SK-N-SH (cell line): ENCODE measurements at regions not wholly inside any gene's neighbourhood (a gene's known extent, or its start where the extent isn't known, plus 50 kb on each side); places are given as distances from the start of the nearest gene placed in this dataset.
"Not testable (repeated sequence)": the region's sequence is repeated elsewhere in the genome, so short reads cannot be mapped to it uniquely, and the experiment has no call there.

Experiments used
- CTCF ChIA-PET: fragments of 300-600, 350-600 bp; formaldehyde crosslinking; extraction: SDS; loops from one replicate; lab custom pipeline; 2021; lab: Yijun Ruan, JAX
- POLR2A ChIA-PET: fragments of 350-600 bp; sonication (Branson Sonifier 250); formaldehyde crosslinking; extraction: SDS; loops from one replicate; lab custom pipeline; 2020; ENCODE audit warnings: antibody characterized with exemption, inconsistent platforms; lab: Yijun Ruan, JAX
- DNase-seq: peaks from one replicate; pipeline ENCODE4 v3.0.0; 2012
- H2AFZ ChIP-seq: fragments of 200-600 bp; sonication (generic); 2 replicates; pipeline ENCODE4 v1.8.1; 2016; ENCODE audit warnings: antibody characterized with exemption, mild to moderate bottlenecking, low read depth
- H3F3A ChIP-seq: fragments of 200-600 bp; sonication (generic); replicated peaks from 2 replicates; pipeline ENCODE3; 2016; ENCODE audit warnings: antibody characterized with exemption, mild to moderate bottlenecking; ENCODE audit not compliant: insufficient read depth
- H3K27ac ChIP-seq, 2 experiments: fragments of 200-500 bp in 1 of 2; fragments of 200-600 bp in 1 of 2; sonication (Bioruptor generic) in 1 of 2; sonication (generic), shearing (Covaris generic) in 1 of 2; 2 replicates each; pipeline versions ENCODE4 v1.5.1 to v1.6.1; 2014 to 2016; ENCODE audit warnings: low read depth in 2 of 2, inconsistent platforms in 1 of 2, low read length in 1 of 2, mild to moderate bottlenecking in 1 of 2, mixed read lengths in 1 of 2
- H3K27me3 ChIP-seq: fragments of 200-600 bp; sonication (generic), shearing (Covaris generic); 2 replicates; pipeline ENCODE4 v1.6.1; 2016; ENCODE audit warnings: mixed run types; ENCODE audit not compliant: insufficient read depth
- H3K36me3 ChIP-seq, 2 experiments: fragments of 200-500 bp in 1 of 2; fragments of 200-600 bp in 1 of 2; sonication (Bioruptor generic) in 1 of 2; sonication (generic) in 1 of 2; replicated peaks in 1 of 2; 2 replicates each; pipeline versions ENCODE3 to v1.5.1; 2014 to 2016; ENCODE audit warnings: low read length in 1 of 2, mild to moderate bottlenecking in 1 of 2; ENCODE audit not compliant: insufficient read depth in 2 of 2, control insufficient read depth in 1 of 2
- H3K4me1 ChIP-seq, 2 experiments: fragments of 200-500 bp in 1 of 2; fragments of 200-600 bp in 1 of 2; sonication (Bioruptor generic) in 1 of 2; sonication (generic), shearing (Covaris generic) in 1 of 2; 2 replicates each; pipeline versions ENCODE4 v1.5.1 to v1.6.1; 2014 to 2016; ENCODE audit warnings: low read depth in 1 of 2, low read length in 1 of 2, mixed run types in 1 of 2; ENCODE audit not compliant: insufficient read depth in 2 of 2, control insufficient read depth in 1 of 2
- H3K4me2 ChIP-seq: fragments of 200-600 bp; sonication (generic), shearing (Covaris generic); 2 replicates; pipeline ENCODE4 v1.6.1; 2017; ENCODE audit warnings: mixed run types
- H3K4me3 ChIP-seq, 2 experiments: fragments of 200-500 bp in 1 of 2; fragments of 200-600 bp in 1 of 2; sonication (Bioruptor generic) in 1 of 2; sonication (generic), shearing (Covaris generic) in 1 of 2; 2 replicates each; pipeline versions ENCODE4 v1.5.1 to v1.8.1; 2014 to 2016; ENCODE audit warnings: low read depth in 2 of 2, inconsistent platforms in 1 of 2, low read length in 1 of 2, mild to moderate bottlenecking in 1 of 2, mixed read lengths in 1 of 2, moderate library complexity in 1 of 2
- H3K79me2 ChIP-seq: fragments of 200-600 bp; sonication (generic); 2 replicates; pipeline ENCODE4 v1.8.1; 2017; ENCODE audit warnings: mild to moderate bottlenecking; ENCODE audit not compliant: insufficient read depth
- H3K9ac ChIP-seq: fragments of 200-600 bp; sonication (generic); 2 replicates; pipeline ENCODE4 v1.6.1; 2017; ENCODE audit warnings: mixed run types
- H3K9me2 ChIP-seq: fragments of 200-600 bp; sonication (generic); 2 replicates; pipeline ENCODE4 v1.6.1; 2017; ENCODE audit warnings: mixed run types
- H3K9me3 ChIP-seq: fragments of 200-600 bp; sonication (generic); 2 replicates; pipeline ENCODE4 v1.6.1; 2017; ENCODE audit warnings: mixed run types, mild to moderate bottlenecking, moderate library complexity
- H4K20me1 ChIP-seq: fragments of 200-600 bp; sonication (generic); 2 replicates; pipeline ENCODE4 v1.6.1; 2017; ENCODE audit warnings: mild to moderate bottlenecking, mixed run types; ENCODE audit not compliant: insufficient read depth
- ELF1 ChIP-seq: IDR thresholded peaks from 2 replicates; pipeline ENCODE4 v1.4.0; 2012
- EP300 ChIP-seq, 2 experiments: IDR thresholded peaks; 2 replicates each; pipeline versions ENCODE4 v1.4.0 to v1.6.1; 2012; ENCODE audit warnings: borderline replicate concordance in 1 of 2, low read depth in 1 of 2, low read length in 1 of 2
- EZH2phosphoT487 ChIP-seq: fragments of 200-600 bp; sonication (generic); IDR thresholded peaks from 2 replicates; pipeline ENCODE4 v1.6.1; 2017; ENCODE audit warnings: low read depth, mixed run types, mild to moderate bottlenecking, antibody characterized with exemption, moderate library complexity, borderline replicate concordance
- FOSL2 ChIP-seq: IDR thresholded peaks from 2 replicates; pipeline ENCODE4 v1.4.0; 2012; ENCODE audit warnings: low read depth, mild to moderate bottlenecking, moderate library complexity, borderline replicate concordance
- FOXJ3 ChIP-seq: sonication (generic); formaldehyde crosslinking; IDR thresholded peaks from 2 replicates; pipeline ENCODE4 v1.5.1; 2020; ENCODE audit warnings: mild to moderate bottlenecking, missing genetic modification reagents
- GABPA ChIP-seq: IDR thresholded peaks from 2 replicates; pipeline ENCODE4 v1.4.0; 2012; ENCODE audit warnings: low read depth, mild to moderate bottlenecking
- JUND ChIP-seq: IDR thresholded peaks from 2 replicates; pipeline ENCODE4 v1.4.0; 2012
- MXI1 ChIP-seq: IDR thresholded peaks from 2 replicates; pipeline ENCODE4 v1.6.1; 2012; ENCODE audit warnings: mild to moderate bottlenecking, low read depth, low read length, improper control_type of control experiment
- NRF1 ChIP-seq: IDR thresholded peaks from 2 replicates; pipeline ENCODE4 v1.6.1; 2012; ENCODE audit warnings: low read depth, mild to moderate bottlenecking, low read length
- POLR2AphosphoS5 ChIP-seq: IDR thresholded peaks from 2 replicates; pipeline ENCODE4 v1.6.1; 2012; ENCODE audit warnings: low read depth, low read length
- RAD21 ChIP-seq: IDR thresholded peaks from 2 replicates; pipeline ENCODE4 v1.6.1; 2012; ENCODE audit warnings: mild to moderate bottlenecking, low read length
- RCOR1 ChIP-seq: fragments of 150-350 bp; IDR thresholded peaks from 2 replicates; pipeline ENCODE4 v1.6.1; 2017; ENCODE audit warnings: antibody characterized with exemption, low read length
- RFX5 ChIP-seq: IDR thresholded peaks from 2 replicates; pipeline ENCODE4 v1.6.1; 2012; ENCODE audit warnings: mild to moderate bottlenecking, improper control_type of control experiment, low read length
- SMC3 ChIP-seq: IDR thresholded peaks from 2 replicates; pipeline ENCODE4 v1.6.1; 2012; ENCODE audit warnings: low read depth, low read length, improper control_type of control experiment
- TAF1 ChIP-seq: IDR thresholded peaks from 2 replicates; pipeline ENCODE4 v1.6.1; 2012; ENCODE audit warnings: low read depth, mild to moderate bottlenecking, low read length, moderate library complexity, borderline replicate concordance
- ZBTB33 ChIP-seq: IDR thresholded peaks from 2 replicates; pipeline ENCODE4 v1.4.0; 2012; ENCODE audit warnings: low read depth, borderline replicate concordance
- WGBS: methylation state at CpG from one replicate; pipeline ENCODE4 v1.1.6; 2017; ENCODE audit warnings: low lambda C conversion rate; 5-methylcytosine and 5-hydroxymethylcytosine counted together
- TF ChIP-seq, protein P1 (sequence below): fragments of 200-600 bp; sonication (generic); IDR thresholded peaks from 2 replicates; pipeline ENCODE4 v1.6.1; 2017; ENCODE audit warnings: antibody characterized with exemption, mild to moderate bottlenecking, moderate library complexity
- TF ChIP-seq, protein P2 (sequence below): fragments of 150-350 bp; IDR thresholded peaks from 2 replicates; pipeline ENCODE4 v1.6.1; 2017; ENCODE audit warnings: antibody characterized with exemption, low read length, low read depth, borderline replicate concordance

GRCh38 chr2:75290600-75291150 lies 91.4 kb upstream of the TACR1 start:
- TF ChIP-seq GABPA, result no peak
- TF ChIP-seq, protein P1, sequence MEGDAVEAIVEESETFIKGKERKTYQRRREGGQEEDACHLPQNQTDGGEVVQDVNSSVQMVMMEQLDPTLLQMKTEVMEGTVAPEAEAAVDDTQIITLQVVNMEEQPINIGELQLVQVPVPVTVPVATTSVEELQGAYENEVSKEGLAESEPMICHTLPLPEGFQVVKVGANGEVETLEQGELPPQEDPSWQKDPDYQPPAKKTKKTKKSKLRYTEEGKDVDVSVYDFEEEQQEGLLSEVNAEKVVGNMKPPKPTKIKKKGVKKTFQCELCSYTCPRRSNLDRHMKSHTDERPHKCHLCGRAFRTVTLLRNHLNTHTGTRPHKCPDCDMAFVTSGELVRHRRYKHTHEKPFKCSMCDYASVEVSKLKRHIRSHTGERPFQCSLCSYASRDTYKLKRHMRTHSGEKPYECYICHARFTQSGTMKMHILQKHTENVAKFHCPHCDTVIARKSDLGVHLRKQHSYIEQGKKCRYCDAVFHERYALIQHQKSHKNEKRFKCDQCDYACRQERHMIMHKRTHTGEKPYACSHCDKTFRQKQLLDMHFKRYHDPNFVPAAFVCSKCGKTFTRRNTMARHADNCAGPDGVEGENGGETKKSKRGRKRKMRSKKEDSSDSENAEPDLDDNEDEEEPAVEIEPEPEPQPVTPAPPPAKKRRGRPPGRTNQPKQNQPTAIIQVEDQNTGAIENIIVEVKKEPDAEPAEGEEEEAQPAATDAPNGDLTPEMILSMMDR, result peak; percentile 28; the same call in 1 of the 2 replicates
- TF ChIP-seq RAD21, result peak; percentile 31
- Histone ChIP-seq H3K27ac (no peak overlapping the region), H3K4me1 (no peaks in the 10 kb centered on the region; a peak in 1 of 4 replicates), H3K27me3 (peaks cover 7% of the 10 kb centered on the region; the same call in 1 of the 2 replicates), H3F3A (peaks cover 11% of the 10 kb centered on the region), H3K9me2 (no peaks in the 10 kb centered on the region; the same call in 1 of the 2 replicates), H3K9ac (no peak overlapping the region), H3K4me2 (no peak overlapping the region), H3K79me2 (no peaks in the 10 kb centered on the region), H3K4me3 (no peak overlapping the region; a peak in 1 of 4 replicates), H2AFZ (no peak overlapping the region), H3K9me3 (no peaks in the 10 kb centered on the region), H4K20me1 (0 out of 2 replicates have a peak, but pooled peaks cover 3% of the 10 kb centered on the region), H3K36me3 (no peaks in the 10 kb centered on the region)
- POLR2A ChIA-PET, result no interaction called here
- WGBS, result 52% methylated on average over 2 of the region's 2 CpGs
- CTCF ChIA-PET, result interaction anchor here (0.7 kb wide), 1 partner anchor 83 kb away, joined by 3 read pairs; no protein-coding TSS in a partner anchor
- DNase-seq, result no peak

GRCh38 chr2:75289771-75290170 lies 90.5 kb upstream of the TACR1 start:
- no peaks in the 10 kb centered on the region for H3K79me2 ChIP-seq
- no peaks in the 10 kb centered on the region for H3K9me3 ChIP-seq
- no peak overlapping the region for H3K9ac ChIP-seq
- peaks cover 7% of the 10 kb centered on the region; the same call in 1 of the 2 replicates for H3K27me3 ChIP-seq
- H3K4me2 ChIP-seq, result no peak overlapping the region
- ChIA-PET CTCF (interaction anchor here (0.9 kb wide), 1 partner anchor 91 kb away, joined by 3 read pairs; the partner anchor contains the start of gene TACR1), POLR2A (no interaction called here)
- 0 out of 2 replicates have a peak, but pooled peaks cover 3% of the 10 kb centered on the region for H4K20me1 ChIP-seq
- H3K27ac ChIP-seq, result no peak overlapping the region
- H3K4me1 ChIP-seq, result no peaks in the 10 kb centered on the region; a peak in 1 of 4 replicates
- 89% methylated on average over 3 of the region's 3 CpGs for WGBS
- H2AFZ ChIP-seq, result no peak overlapping the region
- H3F3A ChIP-seq, result peaks cover 11% of the 10 kb centered on the region
- no peaks in the 10 kb centered on the region for H3K36me3 ChIP-seq
- DNase-seq, result no peak
- H3K4me3 ChIP-seq, result no peak overlapping the region
- H3K9me2 ChIP-seq, result no peaks in the 10 kb centered on the region
- TF ChIP-seq FOXJ3 (CRISPR knock-in tag), result no peak
- TF ChIP-seq RCOR1, result no peak
- TF ChIP-seq ZBTB33, result no peak
- no peak for TF ChIP-seq RFX5
- TF ChIP-seq POLR2AphosphoS5, result no peak
- no peak for TF ChIP-seq EZH2phosphoT487
- TF ChIP-seq MXI1, result no peak
- no peak for TF ChIP-seq JUND
- no peak for TF ChIP-seq NRF1
- TF ChIP-seq ELF1, result no peak
- TF ChIP-seq FOSL2, result no peak
- TF ChIP-seq EP300 (IDR thresholded peaks at IDR 0.05; ENCODE audit: borderline replicate concordance in 1 of 2, low read depth in 1 of 2, low read length in 1 of 2), result no peak
- TF ChIP-seq SMC3, result no peak
- TF ChIP-seq TAF1, result no peak
- TF ChIP-seq, protein P2, sequence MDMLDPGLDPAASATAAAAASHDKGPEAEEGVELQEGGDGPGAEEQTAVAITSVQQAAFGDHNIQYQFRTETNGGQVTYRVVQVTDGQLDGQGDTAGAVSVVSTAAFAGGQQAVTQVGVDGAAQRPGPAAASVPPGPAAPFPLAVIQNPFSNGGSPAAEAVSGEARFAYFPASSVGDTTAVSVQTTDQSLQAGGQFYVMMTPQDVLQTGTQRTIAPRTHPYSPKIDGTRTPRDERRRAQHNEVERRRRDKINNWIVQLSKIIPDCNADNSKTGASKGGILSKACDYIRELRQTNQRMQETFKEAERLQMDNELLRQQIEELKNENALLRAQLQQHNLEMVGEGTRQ, result no peak

GRCh38 chr2:75289178-75289577 lies 89.9 kb upstream of the TACR1 start:
- H3K27ac ChIP-seq, H3K4me3 ChIP-seq, H4K20me1 ChIP-seq, H3K4me2 ChIP-seq, H3K36me3 ChIP-seq, H3K9me3 ChIP-seq, POLR2A ChIA-PET, H3K9ac ChIP-seq, H3K9me2 ChIP-seq, H2AFZ ChIP-seq, DNase-seq, H3K79me2 ChIP-seq, H3K27me3 ChIP-seq, H3K4me1 ChIP-seq: not testable (repeated sequence)
- peaks cover 11% of the 10 kb centered on the region for H3F3A ChIP-seq
- WGBS, result 61% methylated on average over 7 of the region's 7 CpGs
- CTCF ChIA-PET, result interaction anchor here (0.9 kb wide), 1 partner anchor 90 kb away, joined by 3 read pairs; the partner anchor contains the start of gene TACR1
